Fibroblast of lung (primary cell): ENCODE measurements at regions not wholly inside any gene's neighbourhood (a gene's known extent, or its start where the extent isn't known, plus 50 kb on each side); places are given as distances from the start of the nearest gene placed in this dataset.

ENCODE experiments used
- EZH2 ChIP-seq: IDR thresholded peaks from 2 replicates; pipeline ENCODE4 v1.5.1; 2012; ENCODE audit warnings: low read length, control low read depth, mild to moderate bottlenecking; ENCODE audit errors: missing control alignments
- TF ChIP-seq, protein P1 (sequence below), 2 donors: IDR thresholded peaks in 1 of 2; conservative IDR thresholded peaks in 1 of 2; 1 replicate in 1 of 2; 2 replicates in 1 of 2; pipeline ENCODE4 v1.5.1; 2011 to 2012; ENCODE audit warnings: low read length in 2 of 2, control low read depth in 1 of 2, inconsistent platforms in 1 of 2, low read depth in 1 of 2, mild to moderate bottlenecking in 1 of 2

DNA sequence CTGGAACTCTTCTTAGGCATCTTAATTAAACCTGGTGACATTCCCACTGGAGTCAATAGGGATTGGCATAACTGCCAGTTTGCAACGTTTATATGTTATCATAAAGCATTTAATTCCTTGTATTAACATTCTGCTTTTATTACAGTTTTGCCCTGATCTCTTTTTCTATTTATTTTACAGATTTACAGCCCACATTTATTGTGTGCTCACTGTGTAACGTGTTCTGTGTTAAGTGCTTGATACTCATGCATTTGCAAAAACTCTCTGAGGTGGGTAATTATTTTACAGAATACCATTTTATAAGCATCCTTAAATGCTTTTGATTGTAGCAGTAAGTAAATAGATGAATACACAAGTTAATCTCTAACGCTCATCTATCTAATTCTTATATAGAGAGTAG is 341.5 kb upstream of the FAR2 start:
- TF ChIP-seq, protein P1, sequence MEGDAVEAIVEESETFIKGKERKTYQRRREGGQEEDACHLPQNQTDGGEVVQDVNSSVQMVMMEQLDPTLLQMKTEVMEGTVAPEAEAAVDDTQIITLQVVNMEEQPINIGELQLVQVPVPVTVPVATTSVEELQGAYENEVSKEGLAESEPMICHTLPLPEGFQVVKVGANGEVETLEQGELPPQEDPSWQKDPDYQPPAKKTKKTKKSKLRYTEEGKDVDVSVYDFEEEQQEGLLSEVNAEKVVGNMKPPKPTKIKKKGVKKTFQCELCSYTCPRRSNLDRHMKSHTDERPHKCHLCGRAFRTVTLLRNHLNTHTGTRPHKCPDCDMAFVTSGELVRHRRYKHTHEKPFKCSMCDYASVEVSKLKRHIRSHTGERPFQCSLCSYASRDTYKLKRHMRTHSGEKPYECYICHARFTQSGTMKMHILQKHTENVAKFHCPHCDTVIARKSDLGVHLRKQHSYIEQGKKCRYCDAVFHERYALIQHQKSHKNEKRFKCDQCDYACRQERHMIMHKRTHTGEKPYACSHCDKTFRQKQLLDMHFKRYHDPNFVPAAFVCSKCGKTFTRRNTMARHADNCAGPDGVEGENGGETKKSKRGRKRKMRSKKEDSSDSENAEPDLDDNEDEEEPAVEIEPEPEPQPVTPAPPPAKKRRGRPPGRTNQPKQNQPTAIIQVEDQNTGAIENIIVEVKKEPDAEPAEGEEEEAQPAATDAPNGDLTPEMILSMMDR (conservative IDR thresholded peaks at IDR 0.05 in 1 of 2, IDR thresholded peaks at IDR 0.05 in 1 of 2; ENCODE audit: low read depth in 1 of 2, low read length in 2 of 2), result no peak
- no peak for TF ChIP-seq EZH2
